ENCODE measurements at regions not wholly inside any gene's neighbourhood (a gene's known extent, or its start where the extent isn't known, plus 50 kb on each side); places are given as distances from the start of the nearest gene placed in this dataset.

- CTCF ChIA-PET = no interaction called here
- TF ChIP-seq FOXM1 (IDR thresholded peaks at IDR 0.05; ENCODE audit: borderline replicate concordance) (no peak), HDGF (IDR thresholded peaks at IDR 0.05; ENCODE audit: borderline replicate concordance) (no peak), CTBP1 (IDR thresholded peaks at IDR 0.05; ENCODE audit: borderline replicate concordance) (no peak), FOXK2 (IDR thresholded peaks at IDR 0.05) (no peak), TARDBP (IDR thresholded peaks at IDR 0.05) (no peak), L3MBTL2 (conservative IDR thresholded peaks at IDR 0.05) (no peak), NFRKB (IDR thresholded peaks at IDR 0.05) (no peak), LEF1 (IDR thresholded peaks at IDR 0.05; ENCODE audit: borderline replicate concordance) (no peak), SP1 (IDR thresholded peaks at IDR 0.05) (no peak), ELF4 (IDR thresholded peaks at IDR 0.05) (no peak), FOXA1 (IDR thresholded peaks at IDR 0.05) (no peak), PKNOX1 (IDR thresholded peaks at IDR 0.05) (no peak), ZNF384 (IDR thresholded peaks at IDR 0.05) (no peak), ARNT (IDR thresholded peaks at IDR 0.05) (no peak)
- POLR2A ChIA-PET = no interaction called here
- no peak for DNase-seq (ENCODE audit: extremely low spot score)
These were observed 684.6 kb downstream of the UTRN start for GRCh38 chr6:144969602-144970272.

- ChIA-PET CTCF (interaction anchor here (0.7 kb wide), 1 partner anchor 10 kb away, joined by 3 read pairs; no protein-coding TSS in a partner anchor), POLR2A (interaction anchor here (0.6 kb wide), 1 partner anchor 758 kb away, joined by 3 read pairs; the partner anchor contains the start of gene EPM2A)
- DNase-seq (ENCODE audit: extremely low spot score) = peak; percentile 28
These were observed 692.2 kb downstream of the UTRN start for GRCh38 chr6:144977250-144977864.

- DNase-seq (ENCODE audit: extremely low spot score) = no peak
- ChIA-PET POLR2A (no interaction called here), CTCF (interaction anchor here (0.7 kb wide), 1 partner anchor 11 kb away, joined by 3 read pairs; no protein-coding TSS in a partner anchor)
- no peak for TF ChIP-seq PKNOX1 (IDR thresholded peaks at IDR 0.05)
- TF ChIP-seq FOXA1 (IDR thresholded peaks at IDR 0.05) = no peak
- TF ChIP-seq BHLHE40 (IDR thresholded peaks at IDR 0.05; ENCODE audit: borderline replicate concordance) = no peak
- no peak for TF ChIP-seq ELF4 (IDR thresholded peaks at IDR 0.05)
- no peak for TF ChIP-seq ARNT (IDR thresholded peaks at IDR 0.05)
- TF ChIP-seq NFRKB (IDR thresholded peaks at IDR 0.05) = no peak
- no peak for TF ChIP-seq TARDBP (IDR thresholded peaks at IDR 0.05)
- no peak for TF ChIP-seq HDGF (IDR thresholded peaks at IDR 0.05; ENCODE audit: borderline replicate concordance)
- TF ChIP-seq ZNF384 (IDR thresholded peaks at IDR 0.05) = no peak
These were observed 693.1 kb downstream of the UTRN start for GRCh38 chr6:144978208-144978607.

- ChIA-PET POLR2A (no interaction called here), CTCF (no interaction called here)
- DNase-seq (ENCODE audit: extremely low spot score) = no peak
- TF ChIP-seq ARNT (IDR thresholded peaks at IDR 0.05) (no peak), SUZ12 (IDR thresholded peaks at IDR 0.05) (no peak), LEF1 (IDR thresholded peaks at IDR 0.05; ENCODE audit: borderline replicate concordance) (no peak), L3MBTL2 (conservative IDR thresholded peaks at IDR 0.05) (no peak), SP1 (IDR thresholded peaks at IDR 0.05) (no peak), CTBP1 (IDR thresholded peaks at IDR 0.05; ENCODE audit: borderline replicate concordance) (no peak), TARDBP (IDR thresholded peaks at IDR 0.05) (no peak), ELF4 (IDR thresholded peaks at IDR 0.05) (no peak), HDGF (IDR thresholded peaks at IDR 0.05; ENCODE audit: borderline replicate concordance) (no peak), NFRKB (IDR thresholded peaks at IDR 0.05) (no peak), BHLHE40 (IDR thresholded peaks at IDR 0.05; ENCODE audit: borderline replicate concordance) (no peak)
These were observed 701.1 kb downstream of the UTRN start for GRCh38 chr6:144986271-144986670.

GRCh38 chr6:144989319-144990107, 704.4 kb downstream of the UTRN start:
- CTCF ChIA-PET = no interaction called here
- TF ChIP-seq ELF4 (IDR thresholded peaks at IDR 0.05) (no peak), BHLHE40 (IDR thresholded peaks at IDR 0.05; ENCODE audit: borderline replicate concordance) (no peak), HDGF (IDR thresholded peaks at IDR 0.05; ENCODE audit: borderline replicate concordance) (no peak), FOXM1 (IDR thresholded peaks at IDR 0.05; ENCODE audit: borderline replicate concordance) (no peak), ARNT (IDR thresholded peaks at IDR 0.05) (no peak), SP1 (IDR thresholded peaks at IDR 0.05) (no peak), SUZ12 (IDR thresholded peaks at IDR 0.05) (no peak), LEF1 (IDR thresholded peaks at IDR 0.05; ENCODE audit: borderline replicate concordance) (no peak), NFRKB (IDR thresholded peaks at IDR 0.05) (no peak), L3MBTL2 (conservative IDR thresholded peaks at IDR 0.05) (no peak)
- POLR2A ChIA-PET = no interaction called here
- no peak for DNase-seq (ENCODE audit: extremely low spot score)

GRCh38 chr6:144990784-144991183, 705.6 kb downstream of the UTRN start:
- ChIA-PET CTCF (no interaction called here), POLR2A (no interaction called here)
- no peak for DNase-seq (ENCODE audit: extremely low spot score)
- TF ChIP-seq FOXM1 (IDR thresholded peaks at IDR 0.05; ENCODE audit: borderline replicate concordance) = no peak
- TF ChIP-seq HDGF (IDR thresholded peaks at IDR 0.05; ENCODE audit: borderline replicate concordance) = no peak
- TF ChIP-seq LEF1 (IDR thresholded peaks at IDR 0.05; ENCODE audit: borderline replicate concordance) = no peak
- TF ChIP-seq FOXK2 (IDR thresholded peaks at IDR 0.05) = no peak
- no peak for TF ChIP-seq L3MBTL2 (conservative IDR thresholded peaks at IDR 0.05)
- TF ChIP-seq BHLHE40 (IDR thresholded peaks at IDR 0.05; ENCODE audit: borderline replicate concordance) = no peak
- TF ChIP-seq SUZ12 (IDR thresholded peaks at IDR 0.05) = no peak
- TF ChIP-seq ELF4 (IDR thresholded peaks at IDR 0.05) = no peak
- TF ChIP-seq ZNF384 (IDR thresholded peaks at IDR 0.05) = no peak
- no peak for TF ChIP-seq NFRKB (IDR thresholded peaks at IDR 0.05)
- TF ChIP-seq SP1 (IDR thresholded peaks at IDR 0.05) = no peak
- no peak for TF ChIP-seq CTBP1 (IDR thresholded peaks at IDR 0.05; ENCODE audit: borderline replicate concordance)
- no peak for TF ChIP-seq TARDBP (IDR thresholded peaks at IDR 0.05)
- TF ChIP-seq ARNT (IDR thresholded peaks at IDR 0.05) = no peak
- TF ChIP-seq FOXA1 (IDR thresholded peaks at IDR 0.05) = no peak
- no peak for TF ChIP-seq PKNOX1 (IDR thresholded peaks at IDR 0.05)
